ENCODE measurements at regions not wholly inside any gene's neighbourhood (a gene's known extent, or its start where the extent isn't known, plus 50 kb on each side); places are given as distances from the start of the nearest gene placed in this dataset.
"Not testable (repeated sequence)": the region's sequence is repeated elsewhere in the genome, so short reads cannot be mapped to it uniquely, and the experiment has no call there.

DNA sequence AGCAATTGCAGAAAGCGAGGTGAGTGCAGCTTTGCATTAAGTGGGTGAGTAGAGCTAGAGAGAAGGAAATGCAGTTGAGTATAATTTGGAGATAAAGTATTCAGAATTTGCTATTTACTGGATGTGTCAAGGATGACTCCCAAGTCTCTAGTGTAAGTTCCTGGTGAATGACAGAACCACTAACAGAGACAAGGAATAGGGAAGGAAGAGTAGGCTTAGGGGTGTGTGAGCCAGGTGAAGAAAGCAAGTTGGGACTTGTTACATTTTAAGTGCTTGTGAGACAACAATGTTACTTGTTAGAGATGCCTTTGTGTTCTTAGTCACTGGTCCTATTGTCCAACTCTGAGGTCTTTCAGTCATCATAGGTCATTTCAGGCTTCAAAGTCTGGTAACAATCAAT is 70.8 kb downstream of the TBC1D26 start:
- not testable (repeated sequence) for H3K79me2 ChIP-seq (ENCODE audit: control insufficient read depth, low read length); H3K4me3 ChIP-seq (ENCODE audit: low read length); H3K4me1 ChIP-seq (ENCODE audit: control insufficient read depth, low read length); H3K27ac ChIP-seq (ENCODE audit: low read depth, low read length); H4K20me1 ChIP-seq (ENCODE audit: control insufficient read depth, insufficient read depth, low read depth, low read length); H3F3A ChIP-seq (ENCODE audit: control insufficient read depth, insufficient read depth); H3K4me2 ChIP-seq (ENCODE audit: low read length); H3K9me3 ChIP-seq (ENCODE audit: control insufficient read depth, insufficient read depth, low read length); H3K9me2 ChIP-seq (replicated peaks; ENCODE audit: control insufficient read depth, low read length); H3K27me3 ChIP-seq (ENCODE audit: control insufficient read depth, low read length); H3K36me3 ChIP-seq (ENCODE audit: control insufficient read depth, low read length)

DNA sequence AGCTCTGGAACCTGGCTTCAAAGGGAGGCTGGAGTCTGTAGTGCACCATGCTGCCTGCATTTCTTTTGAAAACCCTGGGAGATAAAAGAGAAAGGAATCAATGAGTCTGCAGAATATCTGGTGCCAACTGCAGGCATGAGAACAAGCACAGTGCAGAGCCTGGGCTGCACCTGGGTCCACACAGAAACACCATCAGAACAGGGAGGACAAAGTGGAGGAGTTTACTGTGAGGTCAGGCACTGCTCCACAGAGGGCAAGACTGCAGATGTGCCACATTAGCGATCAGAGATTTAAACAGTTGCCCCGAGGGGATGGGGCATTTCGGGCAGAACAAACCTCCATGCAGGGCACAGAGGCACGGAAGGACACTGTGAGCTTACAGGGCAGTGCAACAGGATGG is 74.7 kb downstream of the TBC1D26 start:
- not testable (repeated sequence) for H4K20me1 ChIP-seq (ENCODE audit: control insufficient read depth, insufficient read depth, low read depth, low read length); H3K4me2 ChIP-seq (ENCODE audit: low read length); H3K36me3 ChIP-seq (ENCODE audit: control insufficient read depth, low read length); H3K27me3 ChIP-seq (ENCODE audit: control insufficient read depth, low read length); H3K4me3 ChIP-seq (ENCODE audit: low read length); H3F3A ChIP-seq (ENCODE audit: control insufficient read depth, insufficient read depth); H3K9me2 ChIP-seq (replicated peaks; ENCODE audit: control insufficient read depth, low read length); H3K79me2 ChIP-seq (ENCODE audit: control insufficient read depth, low read length); H3K27ac ChIP-seq (ENCODE audit: low read depth, low read length); H3K9me3 ChIP-seq (ENCODE audit: control insufficient read depth, insufficient read depth, low read length); H3K4me1 ChIP-seq (ENCODE audit: control insufficient read depth, low read length)

DNA sequence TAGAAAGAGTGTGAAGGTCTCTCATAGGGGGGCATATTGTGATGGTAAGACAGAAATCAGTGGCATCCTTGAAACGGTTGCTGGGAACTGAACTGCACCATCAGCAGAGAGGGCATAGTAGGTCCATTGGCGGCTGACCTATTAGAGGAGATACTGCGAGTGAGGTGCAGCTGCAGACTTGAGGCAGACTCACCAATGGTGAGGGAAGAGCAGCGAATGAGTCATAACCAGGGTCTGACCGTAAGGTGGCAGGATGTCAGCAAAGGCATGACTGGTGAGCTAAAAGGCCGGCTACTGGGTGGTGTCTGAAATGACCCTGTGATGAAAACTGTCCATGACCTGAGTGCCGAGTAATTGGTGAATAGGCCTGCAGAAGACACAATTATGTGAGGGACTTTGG is 81.3 kb downstream of the TBC1D26 start:
- not testable (repeated sequence) for H3K9me2 ChIP-seq (replicated peaks; ENCODE audit: control insufficient read depth, low read length); H3K36me3 ChIP-seq (ENCODE audit: control insufficient read depth, low read length); H3K27ac ChIP-seq (ENCODE audit: low read depth, low read length); H3K79me2 ChIP-seq (ENCODE audit: control insufficient read depth, low read length); H3F3A ChIP-seq (ENCODE audit: control insufficient read depth, insufficient read depth); H4K20me1 ChIP-seq (ENCODE audit: control insufficient read depth, insufficient read depth, low read depth, low read length); H3K4me2 ChIP-seq (ENCODE audit: low read length); H3K4me3 ChIP-seq (ENCODE audit: low read length); H3K4me1 ChIP-seq (ENCODE audit: control insufficient read depth, low read length); H3K27me3 ChIP-seq (ENCODE audit: control insufficient read depth, low read length); H3K9me3 ChIP-seq (ENCODE audit: control insufficient read depth, insufficient read depth, low read length)

DNA sequence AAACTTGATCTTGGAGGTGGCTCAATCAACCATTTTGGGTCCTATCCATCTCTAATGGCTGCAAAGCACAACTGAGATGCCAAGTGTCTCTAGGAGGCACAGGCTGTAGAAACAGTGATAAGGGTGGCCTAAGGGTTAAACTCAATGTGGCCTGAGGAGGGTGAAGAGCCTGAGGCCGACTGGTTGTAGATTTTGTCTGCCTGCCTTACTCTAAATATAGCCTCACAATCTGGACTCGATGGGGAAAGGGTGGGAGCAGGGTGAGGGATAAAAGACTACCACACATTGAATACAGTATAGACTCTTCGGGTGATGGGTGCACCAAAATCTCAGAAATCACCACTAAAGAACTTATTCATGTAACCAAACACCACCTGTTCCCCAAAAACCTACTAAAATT is 81.9 kb downstream of the TBC1D26 start:
- not testable (repeated sequence) for H3K79me2 ChIP-seq (ENCODE audit: control insufficient read depth, low read length); H3K9me3 ChIP-seq (ENCODE audit: control insufficient read depth, insufficient read depth, low read length); H3K9me2 ChIP-seq (replicated peaks; ENCODE audit: control insufficient read depth, low read length); H3K27ac ChIP-seq (ENCODE audit: low read depth, low read length); H4K20me1 ChIP-seq (ENCODE audit: control insufficient read depth, insufficient read depth, low read depth, low read length); H3K27me3 ChIP-seq (ENCODE audit: control insufficient read depth, low read length); H3F3A ChIP-seq (ENCODE audit: control insufficient read depth, insufficient read depth); H3K4me2 ChIP-seq (ENCODE audit: low read length); H3K4me3 ChIP-seq (ENCODE audit: low read length); H3K4me1 ChIP-seq (ENCODE audit: control insufficient read depth, low read length); H3K36me3 ChIP-seq (ENCODE audit: control insufficient read depth, low read length)

DNA sequence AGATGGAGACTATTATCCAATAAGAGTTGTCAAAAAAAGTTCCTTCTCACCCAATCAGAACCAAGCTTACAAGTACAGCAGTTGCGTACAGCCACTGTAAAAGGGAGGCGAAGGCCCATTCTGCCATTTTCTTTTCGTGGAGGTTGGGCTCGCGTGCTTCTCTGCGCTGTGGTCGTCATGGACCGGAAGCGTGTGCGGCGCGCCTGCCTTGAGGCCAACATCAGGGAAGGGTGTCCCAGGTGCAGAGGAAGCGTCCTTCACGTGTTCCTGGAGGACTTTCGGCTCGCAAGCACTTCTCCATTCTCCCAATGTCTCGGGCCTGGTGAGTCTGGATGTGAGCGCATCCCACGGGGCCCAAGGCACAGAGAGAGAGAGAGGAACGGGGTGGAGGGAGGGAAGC is 85.8 kb downstream of the TBC1D26 start:
- H3K27me3 ChIP-seq (ENCODE audit: control insufficient read depth, low read length); H3K27ac ChIP-seq (ENCODE audit: low read depth, low read length); H3K4me1 ChIP-seq (ENCODE audit: control insufficient read depth, low read length); H3F3A ChIP-seq (ENCODE audit: control insufficient read depth, insufficient read depth); H3K4me3 ChIP-seq (ENCODE audit: low read length); H3K9me3 ChIP-seq (ENCODE audit: control insufficient read depth, insufficient read depth, low read length); H4K20me1 ChIP-seq (ENCODE audit: control insufficient read depth, insufficient read depth, low read depth, low read length); H3K4me2 ChIP-seq (ENCODE audit: low read length); H3K79me2 ChIP-seq (ENCODE audit: control insufficient read depth, low read length); H3K9me2 ChIP-seq (replicated peaks; ENCODE audit: control insufficient read depth, low read length); H3K36me3 ChIP-seq (ENCODE audit: control insufficient read depth, low read length): not testable (repeated sequence)

DNA sequence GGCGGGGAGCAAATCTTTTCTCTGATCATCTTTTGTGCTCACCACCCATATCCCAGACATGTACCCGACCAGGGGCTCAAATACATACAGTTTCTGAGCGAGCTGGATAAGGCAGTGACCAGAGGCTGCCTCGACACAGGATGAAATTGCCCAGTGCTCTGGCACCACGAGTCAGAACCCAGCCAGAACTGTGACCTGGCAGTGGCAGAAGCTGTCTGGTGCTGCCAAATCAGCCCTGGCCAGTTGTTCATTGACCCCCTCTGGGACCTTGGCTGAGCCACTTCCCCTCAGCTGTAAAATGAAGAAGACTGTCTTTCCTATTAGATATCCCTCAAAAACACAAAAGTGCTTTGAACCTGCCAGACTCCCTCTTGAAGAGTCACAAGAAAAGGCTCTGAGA is 90.2 kb downstream of the TBC1D26 start:
- H3K27ac ChIP-seq (ENCODE audit: low read depth, low read length); H4K20me1 ChIP-seq (ENCODE audit: control insufficient read depth, insufficient read depth, low read depth, low read length); H3K4me3 ChIP-seq (ENCODE audit: low read length); H3K36me3 ChIP-seq (ENCODE audit: control insufficient read depth, low read length); H3K4me1 ChIP-seq (ENCODE audit: control insufficient read depth, low read length); H3K9me2 ChIP-seq (replicated peaks; ENCODE audit: control insufficient read depth, low read length); H3K79me2 ChIP-seq (ENCODE audit: control insufficient read depth, low read length); H3K9me3 ChIP-seq (ENCODE audit: control insufficient read depth, insufficient read depth, low read length); H3K4me2 ChIP-seq (ENCODE audit: low read length); H3F3A ChIP-seq (ENCODE audit: control insufficient read depth, insufficient read depth); H3K27me3 ChIP-seq (ENCODE audit: control insufficient read depth, low read length): not testable (repeated sequence)
